HT1080 (cell line): ENCODE measurements at regions not wholly inside any gene's neighbourhood (a gene's known extent, or its start where the extent isn't known, plus 50 kb on each side); places are given as distances from the start of the nearest gene placed in this dataset.

Experiments used
- DNase-seq: peaks from one replicate; pipeline ENCODE4 v3.0.0-alpha.2; 2015; ENCODE audit warnings: low read depth

DNA sequence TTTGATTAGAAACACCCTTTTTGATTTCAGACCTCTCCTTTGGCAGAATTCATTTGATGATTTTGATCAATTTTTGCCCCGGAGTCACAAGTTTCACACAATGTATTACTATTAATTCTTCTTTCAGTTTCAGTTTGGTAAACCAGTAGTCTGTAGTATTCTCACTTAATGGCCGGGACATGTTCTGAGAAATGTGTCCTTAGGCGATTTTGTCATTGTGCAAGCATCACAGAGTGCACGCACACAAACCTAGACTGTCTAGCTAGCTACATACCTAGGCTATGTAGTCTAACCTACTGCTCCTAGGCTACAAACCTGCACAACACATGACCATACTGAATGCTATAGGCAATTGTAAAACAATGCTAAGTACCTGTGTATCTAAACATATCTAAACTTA, 662.5 kb downstream of the IRX1 start:
- DNase-seq = no peak

DNA sequence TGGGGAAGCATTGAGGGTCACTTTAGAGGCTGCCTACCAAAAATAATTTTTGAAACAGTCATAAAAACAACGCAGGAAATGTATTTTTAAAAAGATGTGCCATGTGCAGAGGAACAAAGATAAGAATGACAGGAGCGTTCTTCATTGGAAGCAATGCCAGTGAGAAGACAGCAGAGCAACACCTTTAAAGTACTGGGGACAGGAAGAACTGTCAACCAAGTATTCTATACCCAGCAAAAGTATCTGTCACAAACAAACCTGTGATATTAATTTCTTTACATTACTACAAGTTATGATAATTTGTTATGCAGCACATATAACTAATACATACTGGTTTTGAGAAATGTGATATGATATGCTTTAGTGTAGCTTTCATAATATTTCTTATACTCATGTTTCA, 675.6 kb downstream of the IRX1 start:
- no peak for DNase-seq

DNA sequence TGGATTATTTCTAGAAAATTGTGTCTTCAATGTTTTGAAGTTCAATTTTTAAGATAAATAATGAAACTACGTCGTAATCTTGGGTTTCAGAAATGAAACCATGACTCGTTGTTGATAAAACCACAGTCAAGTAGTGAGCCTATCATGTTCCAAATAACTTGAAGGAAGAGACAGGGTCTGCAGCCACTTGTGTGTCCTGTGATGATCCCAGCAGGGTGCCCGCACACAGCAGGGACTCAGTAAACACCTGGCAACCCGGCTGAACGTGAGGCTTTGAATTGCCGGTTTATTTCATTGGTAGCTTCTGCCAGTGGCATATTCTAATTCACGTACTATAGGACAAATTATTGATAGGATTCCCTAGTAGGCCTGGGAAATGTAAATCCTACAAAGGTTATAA, 679.6 kb downstream of the IRX1 start:
- DNase-seq = no peak

DNA sequence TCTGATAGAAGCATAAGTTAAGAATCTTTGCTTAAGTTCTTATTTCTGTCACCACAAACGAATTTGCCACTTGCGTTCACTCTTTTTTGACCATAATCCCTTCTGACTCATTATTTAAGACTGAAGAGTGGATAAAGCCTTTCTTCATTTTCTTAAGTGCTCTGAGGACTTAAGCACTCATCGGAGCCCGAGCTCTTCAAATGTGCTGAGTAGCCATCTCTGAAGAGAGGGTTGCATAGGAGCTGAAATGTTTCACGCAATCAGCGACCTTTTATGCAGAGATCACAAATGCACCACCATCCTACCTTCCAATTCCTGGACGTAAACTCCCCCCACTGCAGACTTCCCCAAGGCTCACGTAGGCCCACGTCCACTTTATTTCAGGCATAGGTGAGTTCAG, 699.2 kb downstream of the IRX1 start:
- no peak for DNase-seq

DNA sequence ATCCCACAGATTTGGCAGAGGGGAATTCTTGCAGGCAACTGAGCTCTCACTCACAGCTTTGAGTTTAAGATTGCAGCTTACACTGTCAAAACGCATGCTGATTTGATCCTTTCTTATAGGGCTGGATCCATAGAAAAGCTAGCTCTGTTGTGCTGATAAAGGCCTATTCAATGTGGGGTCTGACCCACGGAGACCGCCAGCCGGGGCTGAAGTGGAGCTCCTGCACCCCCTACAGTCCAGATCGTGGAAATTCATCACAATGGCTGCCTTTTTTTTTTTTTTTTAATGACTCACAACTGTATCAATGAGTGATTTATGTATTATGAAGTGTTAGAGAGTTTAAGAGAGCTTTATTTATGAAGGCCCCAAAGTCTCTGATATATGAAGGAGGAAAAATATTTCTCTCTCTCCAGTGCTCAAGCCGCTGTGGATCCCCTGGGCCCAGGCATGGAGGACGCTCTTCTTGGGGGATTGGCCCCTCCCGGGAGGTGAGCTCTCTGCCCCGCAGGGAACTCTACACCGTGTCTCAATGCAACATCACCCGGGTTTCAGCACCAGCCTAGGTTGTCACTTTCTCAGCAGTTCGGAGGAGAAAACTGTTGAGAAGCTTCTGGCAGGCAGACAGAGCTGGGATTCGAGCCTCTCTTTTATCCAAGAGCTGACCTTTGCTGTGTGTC, 700.2 kb downstream of the IRX1 start:
- peak; percentile 44 for DNase-seq

DNA sequence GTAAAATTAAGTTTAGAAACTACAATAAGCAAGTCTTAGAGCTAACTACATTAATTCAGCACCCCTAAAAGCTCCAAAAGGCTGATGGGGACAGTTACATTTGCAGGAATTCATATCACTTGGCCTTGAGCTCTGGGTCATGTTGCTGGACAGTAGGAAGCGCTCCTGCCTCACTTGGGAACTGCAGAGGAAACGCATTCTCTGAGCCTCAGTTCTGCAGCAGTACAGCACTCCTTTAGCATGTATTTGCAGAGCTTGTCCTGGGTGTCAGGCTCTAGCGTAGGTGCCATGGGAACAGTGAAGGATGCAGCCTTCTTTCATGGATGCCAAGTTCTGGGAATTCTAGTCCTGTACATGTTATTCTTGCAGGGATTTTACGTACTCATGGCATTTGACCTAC, 710.4 kb downstream of the IRX1 start:
- no peak for DNase-seq

GRCh38 chr5:4309026-4309425, 713.4 kb downstream of the IRX1 start:
- DNase-seq = no peak

DNA sequence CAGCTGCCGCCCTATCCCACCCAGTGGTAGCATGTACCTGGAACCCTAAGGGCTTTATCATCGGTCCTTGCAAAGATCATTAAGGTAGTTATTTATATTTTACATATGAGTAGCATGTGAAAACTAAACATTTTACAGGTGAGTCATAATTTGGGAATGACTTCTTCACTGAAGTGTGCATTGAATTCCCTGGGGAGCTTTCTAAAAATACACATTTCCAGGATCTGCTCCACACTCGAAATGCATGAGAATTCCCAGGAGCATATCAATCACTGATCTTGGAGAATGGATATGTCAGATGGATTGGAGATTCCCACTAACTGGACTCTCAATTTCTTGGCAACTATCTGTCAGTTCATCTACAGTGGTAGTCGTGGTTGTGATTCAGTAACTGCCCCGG, 717.5 kb downstream of the IRX1 start:
- peak; percentile 33 for DNase-seq

DNA sequence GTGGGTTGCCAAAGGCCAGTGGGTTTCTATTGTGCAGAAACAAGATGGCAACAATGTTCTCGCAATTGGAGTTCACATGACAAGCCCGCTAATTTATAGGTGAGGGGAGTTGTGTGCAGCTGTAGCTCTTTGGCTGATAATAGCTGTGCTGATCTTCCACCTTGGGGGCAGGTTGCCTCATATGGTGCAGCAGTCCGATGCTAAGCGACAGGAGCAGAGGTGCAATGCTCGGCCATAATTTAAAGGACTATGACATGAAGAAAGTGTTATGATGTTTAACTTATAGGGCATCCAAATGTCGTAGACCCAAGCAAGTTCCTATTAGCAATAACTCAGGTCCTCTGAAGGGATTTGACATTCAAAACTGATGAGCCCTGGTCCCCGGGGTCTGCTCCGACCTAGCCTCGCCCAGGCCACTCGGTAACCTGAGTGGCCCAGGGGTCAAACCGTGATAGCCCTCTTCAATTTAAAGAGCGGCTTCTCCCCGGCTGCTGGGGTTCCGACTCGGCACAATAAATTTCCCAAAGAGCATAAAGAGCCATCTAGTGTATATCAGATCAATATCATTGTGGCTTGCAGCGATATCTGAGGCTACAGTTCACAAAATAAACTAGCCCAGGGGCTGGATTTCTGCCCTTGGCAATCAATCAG, 724.0 kb downstream of the IRX1 start:
- no peak for DNase-seq

DNA sequence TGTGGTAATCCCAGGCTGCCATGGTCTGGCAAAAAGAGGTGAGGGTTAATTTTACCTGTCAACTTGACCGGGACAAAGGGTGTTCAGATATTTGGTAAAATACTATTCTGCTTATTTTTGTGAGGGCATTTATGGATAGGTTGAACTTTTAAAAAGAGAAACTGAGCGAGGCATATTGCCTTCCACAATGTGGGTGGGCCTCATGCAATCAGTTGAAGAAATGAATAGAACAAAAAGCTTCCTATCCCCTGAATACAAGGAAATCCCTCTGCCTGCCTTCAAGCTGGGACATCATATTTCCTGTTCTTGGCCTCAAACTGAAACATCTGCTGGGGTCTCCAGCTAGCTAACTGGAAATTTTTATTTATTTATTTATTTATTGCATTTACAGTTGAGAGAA, 734.7 kb downstream of the IRX1 start:
- no peak for DNase-seq

- no peak for DNase-seq
These were observed 739.4 kb downstream of the IRX1 start for GRCh38 chr5:4335078-4335477.

DNA sequence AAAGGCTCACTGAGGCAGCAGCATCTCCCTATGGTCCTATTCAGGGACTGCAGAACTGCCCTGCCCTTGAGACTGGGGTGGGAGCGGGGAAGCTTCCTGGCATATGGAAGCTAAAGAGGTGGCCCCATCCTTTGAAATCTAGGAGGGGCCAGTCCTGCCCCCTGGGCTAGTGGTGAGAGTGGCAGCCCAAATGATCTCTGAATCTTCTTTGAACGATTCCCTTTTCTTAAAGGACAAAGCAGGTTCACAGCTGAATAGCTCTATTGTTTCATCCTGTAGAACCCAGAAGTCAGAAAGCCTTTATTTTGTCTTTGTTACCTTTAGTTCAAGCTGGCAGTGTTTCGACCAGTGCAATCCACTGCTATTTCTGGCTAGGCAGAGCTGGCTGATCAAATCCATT, 741.9 kb downstream of the IRX1 start:
- no peak for DNase-seq

DNA sequence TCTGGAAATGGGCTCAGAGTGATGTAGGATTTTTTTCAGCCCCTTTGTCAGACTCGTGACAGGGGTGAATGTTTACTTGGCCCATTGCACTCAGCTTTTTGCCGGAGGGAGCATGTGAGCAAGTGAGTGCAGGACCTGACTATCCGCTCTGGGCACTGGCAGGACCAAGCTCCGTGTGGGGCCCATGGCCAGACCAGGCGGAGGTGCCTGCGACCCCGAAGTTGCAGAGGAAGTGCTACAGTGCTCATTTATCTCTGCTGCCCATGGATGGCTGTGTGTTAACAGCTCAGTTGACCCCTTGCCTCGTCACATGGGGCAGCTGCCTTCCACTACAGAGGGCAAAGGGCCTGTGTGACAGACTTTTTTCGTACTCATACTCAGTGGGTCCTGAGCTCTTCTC, 744.3 kb downstream of the IRX1 start:
- no peak for DNase-seq

- no peak for DNase-seq
These were observed 750.2 kb downstream of the IRX1 start for GRCh38 chr5:4345850-4346249.

- peak; percentile 75 for DNase-seq
These were observed 752.8 kb downstream of the IRX1 start for GRCh38 chr5:4348423-4348822.

- peak; percentile 36 for DNase-seq
These were observed 753.3 kb downstream of the IRX1 start for GRCh38 chr5:4348919-4349318.

GRCh38 chr5:4356201-4356600, 760.6 kb downstream of the IRX1 start:
- no peak for DNase-seq

DNA sequence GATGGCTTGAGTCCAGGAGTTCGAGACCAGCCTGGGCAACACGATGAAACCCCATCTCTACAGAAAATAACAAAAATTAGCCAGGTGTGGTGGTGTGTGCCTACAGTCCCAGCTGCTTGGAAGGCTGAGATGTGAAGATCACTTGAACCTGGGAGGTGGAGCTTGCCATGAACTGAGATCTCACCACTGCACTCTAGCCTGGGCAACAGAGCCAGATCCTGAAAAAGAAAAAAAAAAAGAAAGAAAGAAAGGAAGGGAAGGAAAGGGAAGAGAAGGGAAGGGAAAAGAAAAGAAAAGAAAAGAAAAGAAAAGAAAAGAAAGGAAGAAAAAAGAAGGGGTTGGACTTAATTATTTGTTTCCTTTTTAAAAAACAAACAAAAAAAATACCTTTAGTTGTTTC, 764.2 kb downstream of the IRX1 start:
- DNase-seq = no peak

- no peak for DNase-seq
These were observed 766.1 kb downstream of the IRX1 start for GRCh38 chr5:4361753-4362152.

DNA sequence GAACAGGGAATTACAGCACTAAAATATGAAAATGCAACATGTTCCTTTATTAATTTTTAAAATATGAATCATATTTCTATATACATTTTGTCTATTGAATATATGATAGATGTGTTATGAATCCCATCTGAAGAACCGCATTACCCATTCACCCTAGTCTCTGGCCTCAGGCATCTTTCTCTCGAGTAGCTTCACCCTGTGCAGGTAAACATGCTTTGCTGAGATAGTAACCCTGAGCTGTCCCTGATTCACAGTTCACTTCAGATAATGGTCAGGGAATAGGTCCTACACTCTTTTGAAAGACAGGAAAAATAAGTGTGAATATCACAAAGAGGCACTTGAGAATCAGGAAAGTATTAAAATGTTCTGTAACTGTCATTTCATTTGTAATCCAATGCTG, 766.8 kb downstream of the IRX1 start:
- no peak for DNase-seq

DNA sequence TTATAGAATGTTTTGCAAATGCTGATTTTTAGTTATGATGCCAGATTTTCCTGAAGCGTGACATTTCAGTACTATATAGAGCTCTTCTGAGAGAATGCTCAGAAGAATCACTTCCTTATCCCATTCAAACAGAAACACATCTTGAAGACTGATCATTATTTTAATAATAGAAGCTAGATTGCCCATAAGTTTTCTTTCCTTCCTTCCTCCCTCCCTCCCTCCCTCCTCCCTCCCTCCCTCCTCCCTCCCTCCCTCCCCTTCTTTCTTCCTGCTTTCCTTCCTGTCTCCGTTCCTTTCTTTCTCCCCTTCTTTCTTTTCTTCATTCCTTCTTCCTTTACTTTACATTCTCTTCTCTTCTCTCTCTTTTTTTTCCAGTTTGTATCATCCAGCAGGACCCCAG, 767.4 kb downstream of the IRX1 start:
- no peak for DNase-seq

DNA sequence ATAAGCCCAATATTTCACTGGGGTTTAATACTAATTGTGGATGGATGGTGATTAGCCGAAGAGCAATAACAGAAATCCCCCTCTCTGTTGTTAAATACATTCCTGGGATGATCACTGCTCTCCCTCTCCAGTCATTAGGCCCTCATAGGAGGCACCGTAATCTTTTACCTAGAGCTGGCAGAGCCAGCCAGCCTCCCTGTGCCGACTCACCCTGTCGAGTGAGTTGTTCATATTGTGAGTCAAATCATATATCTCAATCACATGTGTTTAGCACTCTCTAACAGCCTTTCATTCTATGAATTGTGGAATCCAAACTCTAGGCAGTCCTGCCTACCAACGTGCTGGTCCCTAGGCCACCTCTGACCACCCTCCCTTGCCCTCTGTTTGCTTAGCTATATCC, 771.0 kb downstream of the IRX1 start:
- DNase-seq = no peak

- no peak for DNase-seq
These were observed 769.9 kb upstream of the ADAMTS16 start for GRCh38 chr5:4370218-4370617.

- DNase-seq = no peak
These were observed 767.6 kb upstream of the ADAMTS16 start for GRCh38 chr5:4372481-4372880.
